OCI-LY7 (cell line): ENCODE measurements at regions not wholly inside any gene's neighbourhood (a gene's known extent, or its start where the extent isn't known, plus 50 kb on each side); places are given as distances from the start of the nearest gene placed in this dataset.
"Not testable (repeated sequence)": the region's sequence is repeated elsewhere in the genome, so short reads cannot be mapped to it uniquely, and the experiment has no call there.

Source experiments
- BruUV-seq: library from RNA; stranded (reverse); fragments of 400-500 nt; replicated peaks from 2 replicates; lab custom pipeline; 2021; lab: Mats Ljungman, UMichigan
- CTCF ChIA-PET: fragments of 300-600 bp; sonication (Branson Sonifier 250); formaldehyde crosslinking; loops from one replicate; lab custom pipeline; 2022; ENCODE audit warnings: antibody characterized with exemption; ENCODE audit not compliant: unreplicated experiment; lab: Charles Lee
- POLR2A ChIA-PET: fragments of 300-600 bp; sonication (Branson Sonifier 250); formaldehyde crosslinking; loops from one replicate; lab custom pipeline; 2022; ENCODE audit warnings: antibody characterized with exemption; lab: Charles Lee
- DNase-seq: peaks from one replicate; pipeline ENCODE4 v3.0.0-alpha.2; 2015; ENCODE audit warnings: low spot score
- H2AFZ ChIP-seq: fragments of 200-600 bp; sonication (generic), shearing (Covaris generic); 2 replicates; pipeline ENCODE4 v1.6.1; 2014; ENCODE audit warnings: mild to moderate bottlenecking, antibody characterized with exemption, low read length, moderate library complexity
- H3K27ac ChIP-seq: fragments of 200-600 bp; sonication (generic); 2 replicates; pipeline ENCODE4 v1.5.1; 2014; ENCODE audit warnings: mixed run types, low read depth, mild to moderate bottlenecking, moderate library complexity, low read length, inconsistent platforms; ENCODE audit not compliant: poor library complexity, severe bottlenecking
- H3K36me3 ChIP-seq: fragments of 200-600 bp; sonication (generic); 2 replicates; pipeline ENCODE4 v1.6.1; 2014; ENCODE audit warnings: mild to moderate bottlenecking, antibody characterized with exemption, low read length, moderate library complexity, mixed read lengths; ENCODE audit not compliant: insufficient read depth
- H3K4me1 ChIP-seq: fragments of 200-600 bp; sonication (generic); 2 replicates; pipeline ENCODE4 v1.5.1; 2014; ENCODE audit warnings: mild to moderate bottlenecking, low read length; ENCODE audit not compliant: insufficient read depth, poor library complexity, severe bottlenecking
- H3K4me2 ChIP-seq: fragments of 200-600 bp; sonication (generic); 2 replicates; pipeline ENCODE4 v1.6.1; 2014; ENCODE audit warnings: mild to moderate bottlenecking, low read length
- H3K4me3 ChIP-seq: fragments of 200-600 bp; sonication (generic); 2 replicates; pipeline ENCODE4 v1.5.1; 2014; ENCODE audit warnings: mild to moderate bottlenecking, low read depth, low read length; ENCODE audit not compliant: poor library complexity, severe bottlenecking
- H3K79me2 ChIP-seq: fragments of 200-600 bp; sonication (generic); 2 replicates; pipeline ENCODE4 v1.6.1; 2016; ENCODE audit warnings: low read depth, mild to moderate bottlenecking, low read length, moderate library complexity, mixed read lengths; ENCODE audit not compliant: insufficient read depth
- H3K9me2 ChIP-seq: fragments of 200-600 bp; sonication (generic); 2 replicates; pipeline ENCODE4 v1.6.1; 2016; ENCODE audit warnings: mild to moderate bottlenecking, low read length, mixed read lengths; ENCODE audit not compliant: insufficient read depth
- H3K9me3 ChIP-seq: fragments of 200-600 bp; sonication (generic); 2 replicates; pipeline ENCODE4 v1.6.1; 2014; ENCODE audit warnings: mild to moderate bottlenecking, mixed run types, low read length, mixed read lengths
- H4K20me1 ChIP-seq: fragments of 200-600 bp; sonication (generic); 2 replicates; pipeline ENCODE4 v1.6.1; 2014; ENCODE audit warnings: mild to moderate bottlenecking, antibody characterized with exemption, low read length, moderate library complexity, mixed read lengths; ENCODE audit not compliant: insufficient read depth
- CTCF ChIP-seq: fragments of 200-600 bp; sonication (generic); conservative IDR thresholded peaks from 2 replicates; pipeline ENCODE4 v1.5.1; 2014; ENCODE audit warnings: mild to moderate bottlenecking, antibody characterized with exemption, low read length, moderate library complexity, mixed read lengths
- EZH2phosphoT487 ChIP-seq: fragments of 200-600 bp; sonication (generic); IDR thresholded peaks from 2 replicates; pipeline ENCODE4 v1.6.1; 2018; ENCODE audit warnings: low read depth, borderline replicate concordance, mild to moderate bottlenecking, mixed run types, antibody characterized with exemption, low read length, moderate library complexity, mixed read lengths
- intact Hi-C: fragments of 100-400 bp; cut with micrococcal nuclease; formaldehyde crosslinking; loops from one replicate; pipeline ENCODE4 v1.10.0; 2022; ENCODE audit not compliant: unreplicated experiment

GRCh38 chrX:1106478-1107210 lies 105.8 kb downstream of the CRLF2 start:
- POLR2A ChIA-PET: no interaction called here
- CTCF ChIA-PET: no interaction called here
- Histone ChIP-seq H3K4me2 (no peak overlapping the region), H4K20me1 (no peaks in the 10 kb centered on the region), H3K79me2 (no peaks in the 10 kb centered on the region), H2AFZ (no peak overlapping the region), H3K4me1 (peaks cover 3% of the 10 kb centered on the region), H3K9me2 (no peaks in the 10 kb centered on the region), H3K27ac (no peak overlapping the region), H3K9me3 (no peaks in the 10 kb centered on the region), H3K36me3 (no peaks in the 10 kb centered on the region), H3K4me3 (no peak overlapping the region)
- no TSS peak for BruUV-seq
- TF ChIP-seq EZH2phosphoT487: no peak
- no peak for TF ChIP-seq CTCF
- intact Hi-C loops: no loop called here
- DNase-seq: no peak

- Histone ChIP-seq H2AFZ (no peak overlapping the region), H3K9me2 (no peaks in the 10 kb centered on the region), H3K9me3 (no peaks in the 10 kb centered on the region), H4K20me1 (no peaks in the 10 kb centered on the region), H3K4me3 (no peak overlapping the region), H3K4me2 (no peak overlapping the region), H3K27ac (no peak overlapping the region), H3K4me1 (no peaks in the 10 kb centered on the region), H3K79me2 (no peaks in the 10 kb centered on the region), H3K36me3 (no peaks in the 10 kb centered on the region)
- no peak for DNase-seq
- TF ChIP-seq CTCF (no peak), EZH2phosphoT487 (no peak)
- intact Hi-C loops: no loop called here
- ChIA-PET CTCF (no interaction called here), POLR2A (no interaction called here)
- BruUV-seq: no TSS peak
Measured at GRCh38 chrX:1105671-1106419, 106.6 kb downstream of the CRLF2 start.

GRCh38 chrX:1105031-1105430 lies 107.4 kb downstream of the CRLF2 start:
- POLR2A ChIA-PET, H3K27ac ChIP-seq, H2AFZ ChIP-seq, H3K4me1 ChIP-seq, H3K9me3 ChIP-seq, DNase-seq, H4K20me1 ChIP-seq, H3K36me3 ChIP-seq, H3K4me3 ChIP-seq, CTCF ChIA-PET, H3K9me2 ChIP-seq, BruUV-seq, H3K79me2 ChIP-seq, H3K4me2 ChIP-seq, intact Hi-C loops: not testable (repeated sequence)
